Body of pancreas (tissue), 4 donors: ENCODE measurements at regions not wholly inside any gene's neighbourhood (a gene's known extent, or its start where the extent isn't known, plus 50 kb on each side); places are given as distances from the start of the nearest gene placed in this dataset.

Experiments
- CTCF ChIP-seq, 7 experiments: fragments of 450-650 bp in 4 of 7; fragments of 200-600 bp in 3 of 7; sonication (generic) in 3 of 7; IDR thresholded peaks; one replicate each; pipeline ENCODE4 v1.5.1; 2016 to 2019; ENCODE audit warnings: antibody characterized with exemption in 7 of 7
- POLR2A ChIP-seq, 3 donors: fragments of 450-650 bp; IDR thresholded peaks; one replicate each; pipeline ENCODE4 v1.6.1; 2016; ENCODE audit warnings: antibody characterized with exemption in 3 of 3, mild to moderate bottlenecking in 2 of 3

GRCh38 chr10:8534096-8534495, 479.6 kb downstream of the GATA3 start:
- TF ChIP-seq CTCF (IDR thresholded peaks at IDR 0.05) = no peak
- TF ChIP-seq POLR2A (IDR thresholded peaks at IDR 0.05) = no peak
